HCT116 (cell line): ENCODE measurements at regions not wholly inside any gene's neighbourhood (a gene's known extent, or its start where the extent isn't known, plus 50 kb on each side); places are given as distances from the start of the nearest gene placed in this dataset.

Source experiments
- ATAC-seq: fragments of 200-7000 bp; cut with Tn5 transposase; 2 replicates; pipeline ENCODE4 v1.9.1; 2020; ENCODE audit warnings: mild to moderate bottlenecking, moderate library complexity
- BruUV-seq: library from RNA; stranded (reverse); fragments of 400-500 nt; replicated peaks from 2 replicates; lab custom pipeline; 2021; lab: Mats Ljungman, UMichigan
- CTCF ChIA-PET: fragments of 300-600 bp; sonication (Branson Sonifier 250); formaldehyde crosslinking; loops from one replicate; lab custom pipeline; 2021; ENCODE audit warnings: antibody characterized with exemption; lab: Charles Lee
- POLR2A ChIA-PET: fragments of 300-600, 350-600 bp; sonication (Branson Sonifier 250); formaldehyde crosslinking; loops from one replicate; lab custom pipeline; 2021; ENCODE audit warnings: antibody characterized with exemption; lab: Charles Lee
- RAD21 ChIA-PET, 2 experiments: fragments of 300-600 bp; sonication (Branson Sonifier 250); formaldehyde crosslinking; loops; one replicate each; lab custom pipeline; 2023; ENCODE audit warnings: low total read pairs in 2 of 2; ENCODE audit not compliant: uncharacterized antibody in 2 of 2, unreplicated experiment in 2 of 2, low non-redundant PET in 1 of 2; lab: Charles Lee
- DNase-seq: peaks from one replicate; pipeline ENCODE4 v3.0.0-alpha.2; 2010; ENCODE audit warnings: low read depth, low spot score
- H2AFZ ChIP-seq: fragments of 200-600 bp; shearing (Covaris generic), sonication (generic); 2 replicates; pipeline ENCODE4 v1.6.1; 2017; ENCODE audit warnings: low read depth, mixed run types, mixed read lengths, antibody characterized with exemption, low read length; ENCODE audit not compliant: poor library complexity, severe bottlenecking
- H3K27ac ChIP-seq: 2 replicates; pipeline ENCODE4 v1.5.1; 2012; ENCODE audit warnings: low read depth, low read length
- H3K27me3 ChIP-seq: fragments of 200-600 bp; sonication (generic); 2 replicates; pipeline ENCODE4 v1.6.1; 2016; ENCODE audit warnings: mixed run types, low read length, mixed read lengths; ENCODE audit not compliant: insufficient read depth
- H3K36me3 ChIP-seq, 2 experiments: fragments of 200-500 bp in 1 of 2; fragments of 200-600 bp in 1 of 2; sonication (Bioruptor generic) in 1 of 2; sonication (generic) in 1 of 2; 2 replicates each; pipeline versions ENCODE4 v1.5.1 to v1.6.1; 2014 to 2016; ENCODE audit warnings: low read length in 2 of 2, inconsistent platforms in 1 of 2, mixed read lengths in 1 of 2, mixed run types in 1 of 2; ENCODE audit not compliant: insufficient read depth in 2 of 2, control insufficient read depth in 1 of 2
- H3K4me1 ChIP-seq, 2 experiments: fragments of 200-600 bp in 1 of 2; sonication (generic) in 1 of 2; 2 replicates each; pipeline versions ENCODE4 v1.5.1 to v1.6.1; 2012 to 2017; ENCODE audit warnings: low read length in 2 of 2, inconsistent platforms in 1 of 2, mild to moderate bottlenecking in 1 of 2, mixed read lengths in 1 of 2, mixed run types in 1 of 2, moderate library complexity in 1 of 2; ENCODE audit not compliant: insufficient read depth in 2 of 2, control insufficient read depth in 1 of 2
- H3K4me2 ChIP-seq: fragments of 200-600 bp; sonication (generic); 2 replicates; pipeline ENCODE4 v1.6.1; 2017; ENCODE audit warnings: mixed run types, low read length, mixed read lengths
- H3K4me3 ChIP-seq, 2 experiments: fragments of 200-600 bp in 1 of 2; sonication (generic) in 1 of 2; replicated peaks in 1 of 2; 2 replicates each; pipeline ENCODE4 v1.5.1; 2011 to 2016; ENCODE audit warnings: low read length in 2 of 2, control low read depth in 1 of 2, low read depth in 1 of 2, mild to moderate bottlenecking in 1 of 2, mixed read lengths in 1 of 2, mixed run types in 1 of 2
- H3K79me2 ChIP-seq: fragments of 200-600 bp; sonication (generic); 2 replicates; pipeline ENCODE4 v1.6.1; 2017; ENCODE audit warnings: mild to moderate bottlenecking, mixed run types, low read length, moderate library complexity, mixed read lengths; ENCODE audit not compliant: insufficient read depth
- H3K9ac ChIP-seq: fragments of 200-600 bp; sonication (generic); 2 replicates; pipeline ENCODE4 v1.6.1; 2016; ENCODE audit warnings: low read length, mixed read lengths
- H3K9me2 ChIP-seq: fragments of 200-600 bp; sonication (generic), shearing (Covaris generic); 2 replicates; pipeline ENCODE4 v1.6.1; 2017; ENCODE audit warnings: mixed run types, mild to moderate bottlenecking, moderate library complexity; ENCODE audit not compliant: insufficient read depth
- H3K9me3 ChIP-seq, 2 experiments: fragments of 200-500 bp in 1 of 2; fragments of 200-600 bp in 1 of 2; sonication (Bioruptor generic) in 1 of 2; sonication (generic) in 1 of 2; 2 replicates each; pipeline ENCODE4 v1.6.1; 2014 to 2017; ENCODE audit warnings: low read length in 2 of 2, mixed read lengths in 2 of 2, inconsistent platforms in 1 of 2, low read depth in 1 of 2, mild to moderate bottlenecking in 1 of 2, mixed run types in 1 of 2, moderate library complexity in 1 of 2; ENCODE audit not compliant: control insufficient read depth in 1 of 2, insufficient read depth in 1 of 2
- H4K20me1 ChIP-seq: fragments of 200-600 bp; sonication (generic), shearing (Covaris generic); 2 replicates; pipeline ENCODE4 v1.6.1; 2017; ENCODE audit warnings: mixed run types, mild to moderate bottlenecking, moderate library complexity; ENCODE audit not compliant: insufficient read depth
- ATF3 ChIP-seq: IDR thresholded peaks from 2 replicates; pipeline ENCODE4 v1.6.1; 2012
- CBX3 ChIP-seq: IDR thresholded peaks from 2 replicates; pipeline ENCODE4 v1.6.1; 2012; ENCODE audit warnings: low read depth
- CEBPB ChIP-seq: IDR thresholded peaks from 2 replicates; pipeline ENCODE4 v1.6.1; 2012; ENCODE audit warnings: low read depth
- CTCF ChIP-seq, 3 experiments: fragments of 200-600 bp in 1 of 3; sonication (generic) in 1 of 3; IDR thresholded peaks in 2 of 3; conservative IDR thresholded peaks in 1 of 3; 2 replicates each; pipeline ENCODE4 v1.5.1; 2012 to 2017; ENCODE audit warnings: low read depth in 2 of 3, low read length in 2 of 3, antibody characterized with exemption in 1 of 3, borderline replicate concordance in 1 of 3, control low read depth in 1 of 3, mild to moderate bottlenecking in 1 of 3, mixed read lengths in 1 of 3, mixed run types in 1 of 3, moderate library complexity in 1 of 3; ENCODE audit not compliant: insufficient read depth in 1 of 3
- EGR1 ChIP-seq: IDR thresholded peaks from 2 replicates; pipeline ENCODE4 v1.6.1; 2012; ENCODE audit warnings: low read depth
- EZH2phosphoT487 ChIP-seq: fragments of 200-600 bp; IDR thresholded peaks from 2 replicates; pipeline ENCODE4 v1.6.1; 2018; ENCODE audit warnings: antibody characterized with exemption, borderline replicate concordance
- FOSL1 ChIP-seq: IDR thresholded peaks from 2 replicates; pipeline ENCODE4 v1.6.1; 2012; ENCODE audit warnings: low read depth
- MAX ChIP-seq: IDR thresholded peaks from 2 replicates; pipeline ENCODE4 v1.6.1; 2012
- SP1 ChIP-seq: IDR thresholded peaks from 2 replicates; pipeline ENCODE4 v1.6.1; 2012; ENCODE audit warnings: low read depth
- TCF7L2 ChIP-seq: IDR thresholded peaks from 2 replicates; pipeline ENCODE4 v1.7.0; 2011; ENCODE audit warnings: borderline replicate concordance, inconsistent platforms; ENCODE audit not compliant: insufficient read depth, insufficient read length; ENCODE audit errors: extremely low read depth
- YY1 ChIP-seq: IDR thresholded peaks from 2 replicates; pipeline ENCODE4 v1.6.1; 2011; ENCODE audit warnings: low read length, low read depth, moderate library complexity, mild to moderate bottlenecking; ENCODE audit not compliant: insufficient replicate concordance; ENCODE audit errors: extremely low read depth
- ZBTB33 ChIP-seq: IDR thresholded peaks from 2 replicates; pipeline ENCODE4 v1.6.1; 2011; ENCODE audit warnings: mild to moderate bottlenecking, low read length, moderate library complexity; ENCODE audit not compliant: insufficient replicate concordance; ENCODE audit errors: extremely low read depth
- intact Hi-C: fragments of 100-400 bp; cut with micrococcal nuclease; formaldehyde crosslinking; loops from 2 replicates; pipeline ENCODE4 v1.10.0; 2022

- no peak for TF ChIP-seq ZBTB33
These were observed 57.0 kb upstream of the ARSJ start (continued) for GRCh38 chr4:114036426-114036825.

- Histone ChIP-seq H3K4me3 (no peak overlapping the region), H3K4me2 (no peak overlapping the region), H3K9me2 (no peaks in the 10 kb centered on the region), H3K36me3 (no peaks in the 10 kb centered on the region), H3K4me1 (no peaks in the 10 kb centered on the region), H3K27ac (no peak overlapping the region), H3K9ac (no peak overlapping the region), H4K20me1 (no peaks in the 10 kb centered on the region), H3K9me3 (no peaks in the 10 kb centered on the region), H2AFZ (no peak overlapping the region), H3K79me2 (no peaks in the 10 kb centered on the region), H3K27me3 (no peaks in the 10 kb centered on the region)
- ChIA-PET RAD21 (no interaction called here), POLR2A (no interaction called here), CTCF (no interaction called here)
- ATAC-seq (no peak), DNase-seq (no peak)
- TF ChIP-seq FOSL1 (no peak), TCF7L2 (no peak), CEBPB (no peak), MAX (no peak), EZH2phosphoT487 (no peak), CTCF (IDR thresholded peaks at IDR 0.05 in 2 of 3, conservative IDR thresholded peaks at IDR 0.05 in 1 of 3; ENCODE audit: borderline replicate concordance in 1 of 3, insufficient read depth in 1 of 3, low read depth in 2 of 3, low read length in 2 of 3) (no peak), ZBTB33 (no peak), EGR1 (no peak), SP1 (no peak), ATF3 (no peak), CBX3 (no peak), YY1 (no peak)
- intact Hi-C loops, result no loop called here
- BruUV-seq, result no TSS peak
These were observed 57.4 kb upstream of the ARSJ start for GRCh38 chr4:114036864-114037263.
